Kidney epithelial cell (primary cell): ENCODE measurements at regions not wholly inside any gene's neighbourhood (a gene's known extent, or its start where the extent isn't known, plus 50 kb on each side); places are given as distances from the start of the nearest gene placed in this dataset.

Source experiments
- DNase-seq: peaks from one replicate; pipeline ENCODE4 v3.0.0-alpha.2; 2010; ENCODE audit warnings: low read depth
- H3K27me3 ChIP-seq: 2 replicates; pipeline ENCODE4 v1.6.0; 2011; ENCODE audit warnings: low read length; ENCODE audit not compliant: control insufficient read depth, insufficient read depth
- H3K36me3 ChIP-seq: 2 replicates; pipeline ENCODE4 v1.5.1; 2011; ENCODE audit warnings: low read length; ENCODE audit not compliant: control insufficient read depth, insufficient read depth
- H3K4me3 ChIP-seq: 2 replicates; pipeline ENCODE4 v1.5.1; 2011; ENCODE audit warnings: low read depth, mild to moderate bottlenecking, control low read depth, low read length
- TF ChIP-seq, protein P1 (sequence below): IDR thresholded peaks from 2 replicates; pipeline ENCODE4 v1.5.1; 2011; ENCODE audit warnings: mild to moderate bottlenecking, moderate library complexity, low read length, control low read depth, inconsistent platforms; ENCODE audit not compliant: insufficient read depth, poor library complexity, severe bottlenecking

GRCh38 chr11:116614306-116615210, 158.2 kb downstream of the BUD13 start:
- Histone ChIP-seq H3K36me3 (no peaks in the 10 kb centered on the region), H3K4me3 (no peak overlapping the region), H3K27me3 (peaks cover 8% of the 10 kb centered on the region)
- no peak for DNase-seq
- TF ChIP-seq, protein P1, sequence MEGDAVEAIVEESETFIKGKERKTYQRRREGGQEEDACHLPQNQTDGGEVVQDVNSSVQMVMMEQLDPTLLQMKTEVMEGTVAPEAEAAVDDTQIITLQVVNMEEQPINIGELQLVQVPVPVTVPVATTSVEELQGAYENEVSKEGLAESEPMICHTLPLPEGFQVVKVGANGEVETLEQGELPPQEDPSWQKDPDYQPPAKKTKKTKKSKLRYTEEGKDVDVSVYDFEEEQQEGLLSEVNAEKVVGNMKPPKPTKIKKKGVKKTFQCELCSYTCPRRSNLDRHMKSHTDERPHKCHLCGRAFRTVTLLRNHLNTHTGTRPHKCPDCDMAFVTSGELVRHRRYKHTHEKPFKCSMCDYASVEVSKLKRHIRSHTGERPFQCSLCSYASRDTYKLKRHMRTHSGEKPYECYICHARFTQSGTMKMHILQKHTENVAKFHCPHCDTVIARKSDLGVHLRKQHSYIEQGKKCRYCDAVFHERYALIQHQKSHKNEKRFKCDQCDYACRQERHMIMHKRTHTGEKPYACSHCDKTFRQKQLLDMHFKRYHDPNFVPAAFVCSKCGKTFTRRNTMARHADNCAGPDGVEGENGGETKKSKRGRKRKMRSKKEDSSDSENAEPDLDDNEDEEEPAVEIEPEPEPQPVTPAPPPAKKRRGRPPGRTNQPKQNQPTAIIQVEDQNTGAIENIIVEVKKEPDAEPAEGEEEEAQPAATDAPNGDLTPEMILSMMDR = no peak

- TF ChIP-seq, protein P1 = no peak
- no peak for DNase-seq
- Histone ChIP-seq H3K36me3 (no peaks in the 10 kb centered on the region), H3K27me3 (peaks cover 8% of the 10 kb centered on the region), H3K4me3 (no peak overlapping the region)
Observed at GRCh38 chr11:116613206-116613875, 159.4 kb downstream of the BUD13 start.

DNA sequence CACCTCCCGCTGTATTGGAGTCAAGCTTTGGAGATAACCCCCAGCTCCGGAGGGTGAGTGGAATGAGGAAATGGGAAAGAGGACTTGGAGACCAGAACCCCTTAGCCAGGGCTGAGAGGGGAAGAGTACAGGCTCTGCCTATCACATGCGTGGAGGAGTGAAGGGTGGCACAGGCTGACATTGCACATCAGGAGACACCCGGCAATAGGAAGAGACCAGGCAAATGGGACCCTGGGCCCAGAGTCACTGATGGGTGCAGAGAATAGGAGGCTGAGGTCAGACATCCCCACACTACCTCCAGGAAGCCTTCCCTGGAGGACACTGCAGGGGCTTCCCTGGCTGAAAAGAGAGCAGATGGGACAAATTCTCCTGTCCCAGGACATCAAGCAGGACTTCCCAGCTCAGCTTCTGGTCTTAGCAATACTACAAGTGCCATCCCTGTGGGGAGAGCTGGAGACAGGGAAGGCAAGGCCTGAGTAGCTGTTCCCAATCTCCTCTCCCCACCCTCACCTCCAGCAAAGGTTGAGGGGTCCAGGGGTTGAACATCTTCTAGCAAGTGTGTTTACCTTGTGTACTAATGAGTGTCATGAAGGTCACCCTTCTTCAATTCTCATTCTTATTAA, 160.7 kb downstream of the BUD13 start:
- TF ChIP-seq, protein P1 = no peak
- H3K4me3 ChIP-seq = no peak overlapping the region
- H3K36me3 ChIP-seq = no peaks in the 10 kb centered on the region
- H3K27me3 ChIP-seq = peaks cover 8% of the 10 kb centered on the region
- DNase-seq = no peak

DNA sequence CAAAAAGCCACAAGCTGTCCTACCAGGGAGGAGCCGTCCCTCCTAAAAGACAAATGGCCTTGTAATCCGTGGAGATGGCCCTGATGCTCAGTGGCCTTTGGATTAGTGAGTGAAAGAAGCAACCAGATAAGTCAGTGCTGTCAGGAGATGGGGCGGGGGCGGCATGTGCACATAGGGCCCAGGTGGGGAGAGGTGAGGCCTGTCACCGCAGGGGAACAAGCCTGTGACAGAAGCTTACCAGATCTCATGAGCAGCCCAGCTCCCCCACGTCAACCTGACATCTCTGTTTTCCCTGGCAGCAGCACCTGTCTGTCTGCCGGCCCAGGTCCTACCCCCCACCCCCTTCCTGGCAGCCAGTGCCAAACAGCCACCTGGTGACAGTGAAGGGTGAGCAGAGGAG, 162.6 kb downstream of the BUD13 start:
- TF ChIP-seq, protein P1 = no peak
- no peak for DNase-seq
- Histone ChIP-seq H3K36me3 (no peaks in the 10 kb centered on the region), H3K27me3 (peaks cover 8% of the 10 kb centered on the region), H3K4me3 (no peak overlapping the region)

- no peak for DNase-seq
- H3K36me3 ChIP-seq = no peaks in the 10 kb centered on the region
- no peaks in the 10 kb centered on the region for H3K27me3 ChIP-seq
- TF ChIP-seq, protein P1 = no peak
- H3K4me3 ChIP-seq = no peak overlapping the region
Observed at GRCh38 chr11:116607027-116607426, 165.8 kb downstream of the BUD13 start.
